SU-DHL-6 (cell line): ENCODE measurements at regions not wholly inside any gene's neighbourhood (a gene's known extent, or its start where the extent isn't known, plus 50 kb on each side); places are given as distances from the start of the nearest gene placed in this dataset.

Source experiments
- H2AFZ ChIP-seq: fragments of 200-600 bp; sonication (generic); 2 replicates; pipeline ENCODE4 v1.6.1; 2014; ENCODE audit warnings: low read depth, mild to moderate bottlenecking, moderate library complexity, mixed read lengths, antibody characterized with exemption, low read length; ENCODE audit not compliant: severe bottlenecking
- H3F3A ChIP-seq: fragments of 200-600 bp; shearing (Covaris generic); 2 replicates; pipeline ENCODE4 v1.6.0; 2016; ENCODE audit warnings: antibody characterized with exemption, mild to moderate bottlenecking; ENCODE audit not compliant: insufficient read depth
- H3K27ac ChIP-seq: fragments of 200-600 bp; sonication (generic); 2 replicates; pipeline ENCODE4 v1.5.1; 2016; ENCODE audit warnings: low read depth, mild to moderate bottlenecking, low read length, moderate library complexity, mixed read lengths
- H3K27me3 ChIP-seq: fragments of 200-600 bp; sonication (generic), shearing (Covaris generic); 2 replicates; pipeline ENCODE4 v1.6.0; 2014; ENCODE audit warnings: mild to moderate bottlenecking, low read length
- H3K36me3 ChIP-seq: fragments of 200-600 bp; sonication (generic); 2 replicates; pipeline ENCODE4 v1.6.1; 2014; ENCODE audit warnings: mild to moderate bottlenecking, low read length, mixed read lengths
- H3K4me2 ChIP-seq: fragments of 300-600, 200-600 bp; shearing (Covaris generic), sonication (generic); 2 replicates; pipeline ENCODE4 v1.6.0; 2014; ENCODE audit warnings: low read length, low read depth, mild to moderate bottlenecking; ENCODE audit not compliant: poor library complexity, severe bottlenecking
- H3K4me3 ChIP-seq: fragments of 200-600 bp; sonication (generic); 2 replicates; pipeline ENCODE4 v1.5.1; 2014; ENCODE audit warnings: antibody characterized with exemption, low read length, mild to moderate bottlenecking, mixed read lengths; ENCODE audit not compliant: insufficient read depth, poor library complexity, severe bottlenecking
- H3K79me2 ChIP-seq: fragments of 200-600 bp; sonication (generic); 2 replicates; pipeline ENCODE4 v1.6.1; 2014; ENCODE audit warnings: mild to moderate bottlenecking, low read length, moderate library complexity; ENCODE audit not compliant: insufficient read depth
- H3K9ac ChIP-seq: fragments of 200-600 bp; sonication (generic); 2 replicates; pipeline ENCODE4 v1.7.0; 2014; ENCODE audit warnings: mild to moderate bottlenecking, low read length
- H3K9me2 ChIP-seq: fragments of 200-600 bp; sonication (generic); replicated peaks from 2 replicates; pipeline ENCODE4 v1.6.1; 2014; ENCODE audit warnings: low read length; ENCODE audit not compliant: insufficient read depth
- H3K9me3 ChIP-seq: fragments of 200-600 bp; sonication (generic); 2 replicates; pipeline ENCODE4 v1.6.1; 2014; ENCODE audit warnings: low read length, mixed read lengths; ENCODE audit not compliant: insufficient read depth
- H4K20me1 ChIP-seq: fragments of 200-600 bp; sonication (generic); 2 replicates; pipeline ENCODE4 v1.6.1; 2014; ENCODE audit warnings: low read depth, mild to moderate bottlenecking, antibody characterized with exemption, low read length, moderate library complexity, mixed read lengths
- CTCF ChIP-seq: fragments of 200-600 bp; sonication (generic); IDR thresholded peaks from one replicate; pipeline ENCODE4 v1.5.1; 2017; ENCODE audit warnings: antibody characterized with exemption, mild to moderate bottlenecking, low read length, moderate library complexity; ENCODE audit not compliant: insufficient read depth, poor library complexity, severe bottlenecking
- EZH2phosphoT487 ChIP-seq: fragments of 200-600 bp; sonication (generic), shearing (Covaris generic); conservative IDR thresholded peaks from 2 replicates; pipeline ENCODE4 v1.6.1; 2018; ENCODE audit warnings: mild to moderate bottlenecking, antibody characterized with exemption, low read length, moderate library complexity, mixed read lengths

GRCh38 chr20:52612046-52612632 lies 360.0 kb upstream of the TSHZ2 start:
- H3K36me3 ChIP-seq, result no peaks in the 10 kb centered on the region
- TF ChIP-seq EZH2phosphoT487, result no peak
- TF ChIP-seq CTCF, result no peak
- H3K27ac ChIP-seq, result no peak overlapping the region
- H3K4me2 ChIP-seq, result no peak overlapping the region
- H4K20me1 ChIP-seq, result no peaks in the 10 kb centered on the region
- H3K4me3 ChIP-seq, result no peak overlapping the region
- no peaks in the 10 kb centered on the region for H3K79me2 ChIP-seq
- no peaks in the 10 kb centered on the region for H3K9me3 ChIP-seq
- no peaks in the 10 kb centered on the region for H3K27me3 ChIP-seq
- H3K9me2 ChIP-seq, result no peaks in the 10 kb centered on the region
- no peak overlapping the region for H2AFZ ChIP-seq
- no peaks in the 10 kb centered on the region for H3F3A ChIP-seq
- no peak overlapping the region for H3K9ac ChIP-seq

- Histone ChIP-seq H3K4me3 (no peak overlapping the region), H3K9ac (no peak overlapping the region), H3K27me3 (no peaks in the 10 kb centered on the region), H3F3A (no peaks in the 10 kb centered on the region), H3K36me3 (no peaks in the 10 kb centered on the region), H3K9me3 (no peaks in the 10 kb centered on the region), H3K27ac (no peak overlapping the region), H3K9me2 (no peaks in the 10 kb centered on the region), H2AFZ (no peak overlapping the region), H4K20me1 (no peaks in the 10 kb centered on the region), H3K4me2 (no peak overlapping the region), H3K79me2 (no peaks in the 10 kb centered on the region)
- TF ChIP-seq CTCF (no peak), EZH2phosphoT487 (no peak)
Observed at GRCh38 chr20:52610749-52611148, 361.4 kb upstream of the TSHZ2 start.

GRCh38 chr20:52601295-52601971 lies 370.7 kb upstream of the TSHZ2 start:
- no peak overlapping the region for H2AFZ ChIP-seq
- no peaks in the 10 kb centered on the region for H3K9me2 ChIP-seq
- H3K27me3 ChIP-seq, result no peaks in the 10 kb centered on the region
- H3K79me2 ChIP-seq, result no peaks in the 10 kb centered on the region
- no peak overlapping the region for H3K4me3 ChIP-seq
- H3K4me2 ChIP-seq, result no peak overlapping the region
- H3F3A ChIP-seq, result no peaks in the 10 kb centered on the region
- no peaks in the 10 kb centered on the region for H4K20me1 ChIP-seq
- no peaks in the 10 kb centered on the region for H3K9me3 ChIP-seq
- H3K27ac ChIP-seq, result no peak overlapping the region
- no peaks in the 10 kb centered on the region for H3K36me3 ChIP-seq
- no peak overlapping the region for H3K9ac ChIP-seq
- TF ChIP-seq EZH2phosphoT487 (no peak), CTCF (no peak)
